Hepatocyte (in vitro differentiated cells): ENCODE measurements at regions not wholly inside any gene's neighbourhood (a gene's known extent, or its start where the extent isn't known, plus 50 kb on each side); places are given as distances from the start of the nearest gene placed in this dataset.
A peak's percentile ranks its signal among the peaks of the same experiment; 100 is the strongest.
"Not testable (repeated sequence)": the region's sequence is repeated elsewhere in the genome, so short reads cannot be mapped to it uniquely, and the experiment has no call there.

Experiments used
- DNase-seq: peaks from one replicate; pipeline ENCODE4 v3.0.0-alpha.2; 2016; ENCODE audit warnings: low spot score
- H2AFZ ChIP-seq: fragments of 200-600 bp; sonication (generic); 2 replicates; pipeline ENCODE4 v1.6.0; 2016; ENCODE audit warnings: antibody characterized with exemption, mild to moderate bottlenecking
- H3K27ac ChIP-seq: fragments of 200-600 bp; sonication (generic); 2 replicates; pipeline ENCODE4 v1.5.1; 2016; ENCODE audit warnings: mild to moderate bottlenecking
- H3K27me3 ChIP-seq: fragments of 200-600 bp; sonication (generic); 2 replicates; pipeline ENCODE4 v1.6.1; 2016
- H3K36me3 ChIP-seq: fragments of 200-600 bp; sonication (generic); replicated peaks from 2 replicates; pipeline ENCODE4 v1.5.1; 2016; ENCODE audit warnings: low read depth; ENCODE audit not compliant: insufficient read depth
- H3K4me1 ChIP-seq: fragments of 200-600 bp; sonication (generic); 2 replicates; pipeline ENCODE4 v1.5.1; 2016; ENCODE audit warnings: mild to moderate bottlenecking, moderate library complexity; ENCODE audit not compliant: insufficient read depth
- H3K4me2 ChIP-seq: fragments of 200-600 bp; sonication (generic); 2 replicates; pipeline ENCODE4 v1.6.0; 2016
- H3K4me3 ChIP-seq: fragments of 200-600 bp; sonication (generic); 2 replicates; pipeline ENCODE4 v1.5.1; 2016; ENCODE audit warnings: mild to moderate bottlenecking
- H3K79me2 ChIP-seq: fragments of 200-600 bp; sonication (generic); 2 replicates; pipeline ENCODE4 v1.6.0; 2017; ENCODE audit warnings: mild to moderate bottlenecking
- H3K9me2 ChIP-seq: fragments of 200-600 bp; sonication (generic); replicated peaks from 2 replicates; pipeline ENCODE4 v1.6.0; 2017; ENCODE audit warnings: mild to moderate bottlenecking; ENCODE audit not compliant: insufficient read depth
- H3K9me3 ChIP-seq: fragments of 200-600 bp; sonication (generic); 2 replicates; pipeline ENCODE4 v1.5.1; 2016; ENCODE audit warnings: low read depth, mild to moderate bottlenecking
- H4K20me1 ChIP-seq: fragments of 200-600 bp; sonication (generic); 2 replicates; pipeline ENCODE4 v1.6.0; 2016; ENCODE audit warnings: mild to moderate bottlenecking; ENCODE audit not compliant: insufficient read depth, poor library complexity, severe bottlenecking
- EZH2 ChIP-seq: fragments of 200-600 bp; sonication (generic); IDR thresholded peaks from 2 replicates; pipeline ENCODE4 v1.6.1; 2016; ENCODE audit warnings: antibody characterized with exemption, mild to moderate bottlenecking, borderline replicate concordance
- EZH2phosphoT487 ChIP-seq: fragments of 200-600 bp; sonication (generic); IDR thresholded peaks from one replicate; pipeline ENCODE4 v1.6.1; 2018; ENCODE audit warnings: antibody characterized with exemption, mild to moderate bottlenecking, low read depth, moderate library complexity; ENCODE audit not compliant: unreplicated experiment, severe bottlenecking
- WGBS: methylation state at CpG from one replicate; pipeline ENCODE4 v1.1.6; 2016; ENCODE audit warnings: low lambda C conversion rate; ENCODE audit errors: missing lambda C conversion rate; 5-methylcytosine and 5-hydroxymethylcytosine counted together
- TF ChIP-seq, protein P1 (sequence below): fragments of 200-600 bp; sonication (generic); IDR thresholded peaks from 2 replicates; pipeline ENCODE4 v1.5.1; 2016; ENCODE audit warnings: antibody characterized with exemption, mild to moderate bottlenecking; ENCODE audit not compliant: poor library complexity

- Histone ChIP-seq H3K27me3 (no peaks in the 10 kb centered on the region), H3K9me3 (no peaks in the 10 kb centered on the region), H3K4me1 (no peaks in the 10 kb centered on the region), H3K79me2 (no peaks in the 10 kb centered on the region), H3K4me3 (no peak overlapping the region), H4K20me1 (no peaks in the 10 kb centered on the region), H3K36me3 (no peaks in the 10 kb centered on the region), H3K27ac (no peak overlapping the region), H3K4me2 (no peak overlapping the region), H2AFZ (no peak overlapping the region), H3K9me2 (no peaks in the 10 kb centered on the region)
- no peak for DNase-seq
- TF ChIP-seq EZH2phosphoT487, result no peak
- TF ChIP-seq, protein P1, sequence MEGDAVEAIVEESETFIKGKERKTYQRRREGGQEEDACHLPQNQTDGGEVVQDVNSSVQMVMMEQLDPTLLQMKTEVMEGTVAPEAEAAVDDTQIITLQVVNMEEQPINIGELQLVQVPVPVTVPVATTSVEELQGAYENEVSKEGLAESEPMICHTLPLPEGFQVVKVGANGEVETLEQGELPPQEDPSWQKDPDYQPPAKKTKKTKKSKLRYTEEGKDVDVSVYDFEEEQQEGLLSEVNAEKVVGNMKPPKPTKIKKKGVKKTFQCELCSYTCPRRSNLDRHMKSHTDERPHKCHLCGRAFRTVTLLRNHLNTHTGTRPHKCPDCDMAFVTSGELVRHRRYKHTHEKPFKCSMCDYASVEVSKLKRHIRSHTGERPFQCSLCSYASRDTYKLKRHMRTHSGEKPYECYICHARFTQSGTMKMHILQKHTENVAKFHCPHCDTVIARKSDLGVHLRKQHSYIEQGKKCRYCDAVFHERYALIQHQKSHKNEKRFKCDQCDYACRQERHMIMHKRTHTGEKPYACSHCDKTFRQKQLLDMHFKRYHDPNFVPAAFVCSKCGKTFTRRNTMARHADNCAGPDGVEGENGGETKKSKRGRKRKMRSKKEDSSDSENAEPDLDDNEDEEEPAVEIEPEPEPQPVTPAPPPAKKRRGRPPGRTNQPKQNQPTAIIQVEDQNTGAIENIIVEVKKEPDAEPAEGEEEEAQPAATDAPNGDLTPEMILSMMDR, result no peak
- no peak for TF ChIP-seq EZH2
Measured at GRCh38 chr9:79430619-79431018, 141.1 kb upstream of the TLE4 start.

DNA sequence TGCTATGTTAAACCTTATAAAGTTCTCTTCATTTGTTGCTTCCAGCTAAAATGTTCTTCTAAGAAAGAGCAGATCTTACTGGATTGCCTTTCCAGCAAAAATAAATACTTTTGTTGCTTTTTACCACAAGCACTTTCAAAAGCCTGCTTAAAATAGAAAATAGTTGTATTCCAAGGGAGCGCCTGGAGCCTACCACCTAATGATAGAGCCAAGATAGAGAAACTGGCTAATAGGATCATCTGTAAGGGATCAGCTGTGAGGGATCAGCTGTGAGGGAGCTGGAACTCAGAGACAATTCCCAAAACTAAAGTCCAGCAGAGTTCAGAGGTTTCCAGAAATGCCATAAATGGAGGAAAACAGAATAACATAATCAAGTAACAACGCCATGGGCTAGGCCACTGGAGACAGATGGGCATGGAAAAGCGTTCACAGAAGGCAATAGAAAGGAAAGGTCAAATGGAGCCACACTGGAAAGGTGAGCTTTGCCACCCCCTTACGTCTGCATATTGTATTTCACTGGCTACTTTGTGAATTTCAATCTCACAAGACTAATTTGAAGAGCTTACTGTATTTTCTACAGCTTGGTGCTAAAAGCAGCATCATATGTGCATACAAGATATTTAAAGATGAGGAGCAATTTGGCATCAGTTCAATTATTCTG, 140.6 kb upstream of the TLE4 start:
- H3K9me3 ChIP-seq, result no peaks in the 10 kb centered on the region
- no peak overlapping the region for H3K27ac ChIP-seq
- no peaks in the 10 kb centered on the region for H3K79me2 ChIP-seq
- TF ChIP-seq EZH2, result no peak
- TF ChIP-seq EZH2phosphoT487, result no peak
- TF ChIP-seq, protein P1, result no peak
- H3K9me2 ChIP-seq, result no peaks in the 10 kb centered on the region
- no peaks in the 10 kb centered on the region for H3K27me3 ChIP-seq
- no peaks in the 10 kb centered on the region for H3K4me1 ChIP-seq
- no peak overlapping the region for H3K4me2 ChIP-seq
- 82% methylated on average over 4 of the region's 4 CpGs for WGBS
- no peak for DNase-seq
- no peaks in the 10 kb centered on the region for H3K36me3 ChIP-seq
- no peaks in the 10 kb centered on the region for H4K20me1 ChIP-seq
- no peak overlapping the region for H2AFZ ChIP-seq
- no peak overlapping the region for H3K4me3 ChIP-seq

- Histone ChIP-seq H3K9me2 (no peaks in the 10 kb centered on the region), H3K4me2 (no peak overlapping the region), H3K79me2 (no peaks in the 10 kb centered on the region), H3K9me3 (no peaks in the 10 kb centered on the region), H4K20me1 (no peaks in the 10 kb centered on the region), H2AFZ (no peak overlapping the region), H3K27me3 (no peaks in the 10 kb centered on the region), H3K4me1 (no peaks in the 10 kb centered on the region), H3K27ac (no peak overlapping the region), H3K4me3 (no peak overlapping the region), H3K36me3 (no peaks in the 10 kb centered on the region)
- 97% methylated on average over 1 of the region's 1 CpG for WGBS
- no peak for TF ChIP-seq EZH2phosphoT487
- TF ChIP-seq, protein P1, result no peak
- no peak for TF ChIP-seq EZH2
- DNase-seq, result no peak
Measured at GRCh38 chr9:79432485-79432884, 139.3 kb upstream of the TLE4 start.

DNA sequence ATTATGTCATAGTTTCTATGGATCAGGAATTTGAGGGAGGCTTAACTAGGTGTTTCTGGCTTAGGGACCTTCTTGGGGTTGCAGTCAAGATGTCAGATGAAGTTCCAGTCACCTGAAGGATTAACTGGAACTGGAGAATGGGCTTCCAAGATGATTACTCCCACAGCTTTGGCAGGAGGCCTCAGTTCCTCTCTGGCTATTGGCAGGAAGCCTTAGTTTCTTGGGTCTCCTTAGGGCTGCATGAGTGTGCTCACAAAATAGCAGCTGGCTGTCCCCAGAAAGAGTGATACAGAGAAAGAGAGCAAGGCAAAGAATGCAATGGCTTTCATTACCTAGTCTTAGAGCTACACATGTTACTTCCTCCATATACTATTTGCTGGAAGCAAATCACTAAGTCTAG, 138.1 kb upstream of the TLE4 start:
- no peak overlapping the region for H2AFZ ChIP-seq
- H3K27ac ChIP-seq, result no peak overlapping the region
- TF ChIP-seq, protein P1, result no peak
- TF ChIP-seq EZH2 (no peak), EZH2phosphoT487 (no peak)
- no peaks in the 10 kb centered on the region for H3K4me1 ChIP-seq
- no peak overlapping the region for H3K4me3 ChIP-seq
- H3K9me3 ChIP-seq, result no peaks in the 10 kb centered on the region
- no peak for DNase-seq
- no peaks in the 10 kb centered on the region for H3K9me2 ChIP-seq
- no peaks in the 10 kb centered on the region for H3K36me3 ChIP-seq
- no peaks in the 10 kb centered on the region for H3K27me3 ChIP-seq
- H3K4me2 ChIP-seq, result no peak overlapping the region
- H3K79me2 ChIP-seq, result no peaks in the 10 kb centered on the region
- no peaks in the 10 kb centered on the region for H4K20me1 ChIP-seq

GRCh38 chr9:79439221-79439620, 132.5 kb upstream of the TLE4 start:
- H3K4me2 ChIP-seq, result peak overlapping the region; percentile 76
- H2AFZ ChIP-seq, result peak overlapping the region; percentile 38
- H3K27ac ChIP-seq, H4K20me1 ChIP-seq, H3K36me3 ChIP-seq, H3K9me3 ChIP-seq, H3K27me3 ChIP-seq, H3K9me2 ChIP-seq, H3K79me2 ChIP-seq, H3K4me1 ChIP-seq: not testable (repeated sequence)
- DNase-seq, result peak; percentile 7
- peak overlapping the region; percentile 17 for H3K4me3 ChIP-seq
- 12% methylated on average over 19 of the region's 19 CpGs for WGBS
